OCI-LY1 (cell line): ENCODE measurements at regions not wholly inside any gene's neighbourhood (a gene's known extent, or its start where the extent isn't known, plus 50 kb on each side); places are given as distances from the start of the nearest gene placed in this dataset.

Source experiments
- H2AFZ ChIP-seq: fragments of 200-600 bp; sonication (generic), shearing (Covaris generic); 2 replicates; pipeline ENCODE4 v1.6.0; 2014; ENCODE audit warnings: antibody characterized with exemption, mild to moderate bottlenecking, low read length
- H3F3A ChIP-seq: fragments of 200-600 bp; sonication (generic), shearing (Covaris generic); 2 replicates; pipeline ENCODE4 v1.6.0; 2014; ENCODE audit warnings: mild to moderate bottlenecking, antibody characterized with exemption, low read length, moderate library complexity; ENCODE audit not compliant: insufficient read depth
- H3K27ac ChIP-seq: fragments of 200-600 bp; sonication (generic); 2 replicates; pipeline ENCODE4 v1.5.1; 2014; ENCODE audit warnings: low read length, mixed run types, mild to moderate bottlenecking, low read depth; ENCODE audit not compliant: poor library complexity, severe bottlenecking
- H3K27me3 ChIP-seq: fragments of 200-600 bp; sonication (generic); 2 replicates; pipeline ENCODE4 v1.6.0; 2014; ENCODE audit warnings: antibody characterized with exemption, mild to moderate bottlenecking, low read length, moderate library complexity; ENCODE audit not compliant: insufficient read depth
- H3K36me3 ChIP-seq: fragments of 200-600 bp; sonication (generic); 2 replicates; pipeline ENCODE4 v1.6.1; 2014; ENCODE audit warnings: mild to moderate bottlenecking, antibody characterized with exemption, low read length, moderate library complexity, mixed read lengths; ENCODE audit not compliant: insufficient read depth
- H3K4me1 ChIP-seq: fragments of 200-600 bp; sonication (generic); 2 replicates; pipeline ENCODE4 v1.5.1; 2014; ENCODE audit warnings: mild to moderate bottlenecking, low read length, moderate library complexity; ENCODE audit not compliant: insufficient read depth, severe bottlenecking
- H3K4me2 ChIP-seq: fragments of 200-600 bp; sonication (generic), shearing (Covaris generic); 2 replicates; pipeline ENCODE4 v1.6.1; 2014; ENCODE audit warnings: low read length
- H3K4me3 ChIP-seq: fragments of 200-600 bp; sonication (generic); 2 replicates; pipeline ENCODE4 v1.5.1; 2014; ENCODE audit warnings: low read length, low read depth, mild to moderate bottlenecking, mixed read lengths; ENCODE audit not compliant: poor library complexity, severe bottlenecking
- H3K79me2 ChIP-seq: fragments of 200-600 bp; shearing (Covaris generic); 2 replicates; pipeline ENCODE4 v1.6.1; 2016; ENCODE audit warnings: mixed run types, low read length, mixed read lengths; ENCODE audit not compliant: insufficient read depth
- H3K9ac ChIP-seq: fragments of 200-600 bp; sonication (generic), shearing (Covaris generic); 2 replicates; pipeline ENCODE4 v1.6.1; 2014; ENCODE audit warnings: mild to moderate bottlenecking, low read length, mixed read lengths
- H3K9me2 ChIP-seq: fragments of 200-600 bp; sonication (generic), shearing (Covaris generic); 2 replicates; pipeline ENCODE4 v1.6.1; 2014; ENCODE audit warnings: low read depth, mild to moderate bottlenecking, low read length, mixed read lengths
- H3K9me3 ChIP-seq: fragments of 200-600 bp; shearing (Covaris generic); 2 replicates; pipeline ENCODE4 v1.6.1; 2014; ENCODE audit warnings: low read length, mixed read lengths
- H4K20me1 ChIP-seq: fragments of 200-600 bp; sonication (generic), shearing (Covaris generic); 2 replicates; pipeline ENCODE4 v1.6.0; 2016; ENCODE audit warnings: mild to moderate bottlenecking, low read length; ENCODE audit not compliant: insufficient read depth
- EZH2 ChIP-seq: fragments of 200-600 bp; sonication (generic), shearing (Covaris generic); IDR thresholded peaks from 2 replicates; pipeline ENCODE4 v1.8.0; 2017; ENCODE audit warnings: borderline replicate concordance, mixed run types, mild to moderate bottlenecking, antibody characterized with exemption, low read length, moderate library complexity, mixed read lengths
- TF ChIP-seq, protein P1 (sequence below): fragments of 200-600 bp; sonication (generic), shearing (Covaris generic); IDR thresholded peaks from 2 replicates; pipeline ENCODE4 v1.5.1; 2017; ENCODE audit warnings: mild to moderate bottlenecking, antibody characterized with exemption, low read length, moderate library complexity, mixed read lengths

GRCh38 chr6:168925671-168926070 is 328.0 kb downstream of the THBS2 start:
- Histone ChIP-seq H3K79me2 (no peaks in the 10 kb centered on the region), H3K4me2 (no peak overlapping the region), H3K9me3 (no peaks in the 10 kb centered on the region), H2AFZ (no peak overlapping the region), H3K36me3 (no peaks in the 10 kb centered on the region), H3K4me1 (no peaks in the 10 kb centered on the region), H3K4me3 (no peak overlapping the region), H3F3A (no peaks in the 10 kb centered on the region), H3K9ac (no peak overlapping the region), H3K27ac (no peak overlapping the region), H4K20me1 (no peaks in the 10 kb centered on the region), H3K27me3 (no peaks in the 10 kb centered on the region; the same call in 1 of the 2 replicates), H3K9me2 (no peaks in the 10 kb centered on the region)
- no peak for TF ChIP-seq EZH2
- TF ChIP-seq, protein P1, sequence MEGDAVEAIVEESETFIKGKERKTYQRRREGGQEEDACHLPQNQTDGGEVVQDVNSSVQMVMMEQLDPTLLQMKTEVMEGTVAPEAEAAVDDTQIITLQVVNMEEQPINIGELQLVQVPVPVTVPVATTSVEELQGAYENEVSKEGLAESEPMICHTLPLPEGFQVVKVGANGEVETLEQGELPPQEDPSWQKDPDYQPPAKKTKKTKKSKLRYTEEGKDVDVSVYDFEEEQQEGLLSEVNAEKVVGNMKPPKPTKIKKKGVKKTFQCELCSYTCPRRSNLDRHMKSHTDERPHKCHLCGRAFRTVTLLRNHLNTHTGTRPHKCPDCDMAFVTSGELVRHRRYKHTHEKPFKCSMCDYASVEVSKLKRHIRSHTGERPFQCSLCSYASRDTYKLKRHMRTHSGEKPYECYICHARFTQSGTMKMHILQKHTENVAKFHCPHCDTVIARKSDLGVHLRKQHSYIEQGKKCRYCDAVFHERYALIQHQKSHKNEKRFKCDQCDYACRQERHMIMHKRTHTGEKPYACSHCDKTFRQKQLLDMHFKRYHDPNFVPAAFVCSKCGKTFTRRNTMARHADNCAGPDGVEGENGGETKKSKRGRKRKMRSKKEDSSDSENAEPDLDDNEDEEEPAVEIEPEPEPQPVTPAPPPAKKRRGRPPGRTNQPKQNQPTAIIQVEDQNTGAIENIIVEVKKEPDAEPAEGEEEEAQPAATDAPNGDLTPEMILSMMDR: no peak

DNA sequence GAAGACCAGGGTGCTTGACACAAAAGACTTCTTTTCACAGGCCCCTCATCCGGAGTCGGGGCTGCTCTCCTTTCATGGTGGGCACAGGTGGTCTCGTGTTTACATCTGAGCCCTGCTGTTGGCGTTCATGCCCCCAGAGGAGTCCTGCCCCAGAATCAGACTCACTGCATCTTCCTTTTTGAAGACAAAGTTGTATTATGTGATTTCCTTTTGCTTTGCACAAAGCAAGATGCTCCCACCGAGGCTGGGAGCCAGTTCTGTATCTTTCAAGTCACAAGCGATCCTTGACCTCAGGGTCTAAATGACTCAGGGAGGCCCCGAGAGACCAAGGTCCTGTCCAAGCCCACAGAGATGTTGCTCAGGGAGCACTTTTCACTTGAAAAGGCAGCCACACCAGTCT is 330.5 kb downstream of the THBS2 start:
- H3K27ac ChIP-seq: no peak overlapping the region
- H3K9me3 ChIP-seq: no peaks in the 10 kb centered on the region
- no peaks in the 10 kb centered on the region for H3K79me2 ChIP-seq
- no peaks in the 10 kb centered on the region for H3K4me1 ChIP-seq
- H3K27me3 ChIP-seq: no peaks in the 10 kb centered on the region; the same call in 1 of the 2 replicates
- H3K4me3 ChIP-seq: no peak overlapping the region
- no peaks in the 10 kb centered on the region for H4K20me1 ChIP-seq
- no peak overlapping the region for H3K9ac ChIP-seq
- no peaks in the 10 kb centered on the region for H3K9me2 ChIP-seq
- TF ChIP-seq EZH2: no peak
- TF ChIP-seq, protein P1: no peak
- no peak overlapping the region for H2AFZ ChIP-seq
- H3K36me3 ChIP-seq: no peaks in the 10 kb centered on the region
- no peak overlapping the region for H3K4me2 ChIP-seq
- H3F3A ChIP-seq: no peaks in the 10 kb centered on the region

DNA sequence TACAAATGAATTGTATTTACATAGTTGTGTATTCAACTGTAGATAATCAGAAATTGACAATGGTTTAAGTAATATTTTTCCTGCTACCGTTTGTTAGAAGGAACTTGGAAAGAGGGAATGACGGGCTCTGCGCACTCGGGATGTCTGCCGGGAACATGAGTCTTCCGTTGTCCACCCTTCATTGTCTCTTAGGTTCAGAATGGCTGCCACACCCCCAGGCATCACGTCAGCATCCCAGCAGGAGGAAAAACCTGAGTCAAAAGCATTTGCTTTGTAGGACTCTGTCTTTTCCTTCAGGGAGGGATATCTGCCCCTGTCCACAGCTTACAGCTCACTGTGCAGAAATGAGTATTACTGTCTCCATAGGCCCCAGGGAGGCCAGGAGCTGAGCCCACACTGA is 331.2 kb downstream of the THBS2 start:
- TF ChIP-seq, protein P1: no peak
- no peak for TF ChIP-seq EZH2
- Histone ChIP-seq H3F3A (no peaks in the 10 kb centered on the region), H3K9ac (no peak overlapping the region), H3K27me3 (no peaks in the 10 kb centered on the region), H3K36me3 (no peaks in the 10 kb centered on the region), H2AFZ (no peak overlapping the region), H4K20me1 (no peaks in the 10 kb centered on the region), H3K4me3 (no peak overlapping the region), H3K79me2 (no peaks in the 10 kb centered on the region), H3K9me3 (no peaks in the 10 kb centered on the region), H3K27ac (no peak overlapping the region), H3K4me2 (no peak overlapping the region), H3K9me2 (no peaks in the 10 kb centered on the region), H3K4me1 (no peaks in the 10 kb centered on the region)
